Left lung (tissue), 4 donors: ENCODE measurements at regions not wholly inside any gene's neighbourhood (a gene's known extent, or its start where the extent isn't known, plus 50 kb on each side); places are given as distances from the start of the nearest gene placed in this dataset.
A peak's percentile ranks its signal among the peaks of the same experiment; 100 is the strongest.

Experiments
- ATAC-seq: fragments of 200-7000 bp; cut with Tn5 transposase; one replicate; pipeline ENCODE4 v1.9.1; 2020; ENCODE audit warnings: moderate library complexity
- DNase-seq, 4 donors: peaks; one replicate each; pipeline ENCODE4 v3.0.0-alpha.2; 2013 to 2020
- H3K27ac ChIP-seq, 2 donors: fragments of 200-600 bp; sonication (generic) in 1 of 2; one replicate each; pipeline versions ENCODE4 v1.5.0 to v1.8.0; 2020 to 2021
- H3K27me3 ChIP-seq, 2 donors: fragments of 200-600 bp; sonication (generic) in 1 of 2; one replicate each; pipeline versions ENCODE4 v1.5.0 to v1.8.0; 2020 to 2021
- H3K36me3 ChIP-seq, 2 donors: fragments of 200-600 bp; sonication (generic) in 1 of 2; one replicate each; pipeline versions ENCODE4 v1.5.0 to v1.8.0; 2020 to 2021
- H3K4me1 ChIP-seq, 2 donors: fragments of 200-600 bp; one replicate each; pipeline ENCODE4 v1.8.0; 2021
- H3K4me3 ChIP-seq, 2 donors: fragments of 200-600 bp; sonication (generic) in 1 of 2; one replicate each; pipeline versions ENCODE4 v1.5.0 to v1.8.0; 2020 to 2021; ENCODE audit warnings: mild to moderate bottlenecking in 1 of 2
- H3K9me3 ChIP-seq, 2 donors: fragments of 200-600 bp; sonication (generic) in 1 of 2; one replicate each; pipeline versions ENCODE4 v1.5.0 to v1.8.0; 2020 to 2021
- CTCF ChIP-seq, 2 donors: fragments of 200-600 bp; sonication (generic) in 1 of 2; IDR thresholded peaks; one replicate each; pipeline versions ENCODE4 v1.5.0 to v1.8.0; 2021; ENCODE audit warnings: antibody characterized with exemption in 2 of 2
- intact Hi-C, 2 donors: fragments of 100-400 bp; cut with DNase I; formaldehyde crosslinking; loops; one replicate each; pipeline versions ENCODE4 v1.11.2 to v1.14.2; 2022
- donor health status: DM: no; HTN: yes; CAD: no.
- donor health status: DM: no; HTN: no; CAD: no.

DNA sequence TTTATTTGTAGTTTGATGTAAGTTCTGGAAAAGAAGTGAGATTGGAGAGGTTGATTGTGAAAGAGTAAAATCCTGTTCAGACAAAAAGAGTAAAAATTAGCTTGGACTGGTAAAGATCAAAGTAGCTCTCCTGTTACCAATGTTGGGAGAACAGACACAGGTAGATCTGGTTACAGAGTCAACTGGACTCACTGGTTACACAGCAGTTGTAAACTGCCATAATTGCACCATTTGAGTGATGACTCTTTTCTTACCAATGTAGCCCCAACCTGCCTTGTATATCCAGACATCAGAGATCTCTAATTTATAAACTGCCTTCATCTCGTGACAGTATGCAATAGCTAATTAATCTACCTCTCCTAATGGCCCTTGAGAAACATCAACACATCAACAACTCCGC is 165.6 kb upstream of the PRSS16 start:
- no peaks in the 10 kb centered on the region for H3K9me3 ChIP-seq
- no peak for TF ChIP-seq CTCF (IDR thresholded peaks at IDR 0.05)
- no peak overlapping the region for H3K27ac ChIP-seq
- H3K36me3 ChIP-seq = no peaks in the 10 kb centered on the region
- DNase-seq (no peak), ATAC-seq (no peak)
- H3K27me3 ChIP-seq = peaks cover 6 to 35% of the 10 kb centered on the region in 2 donors
- peaks cover 0 to 6% of the 10 kb centered on the region in 2 donors for H3K4me1 ChIP-seq
- H3K4me3 ChIP-seq = no peak overlapping the region
- intact Hi-C loops = loop anchor here in 1 of 2 donors (5.0 kb wide), 1 partner anchor 475 kb away; no protein-coding TSS in a partner anchor

GRCh38 chr6:27088068-27088467 is 159.4 kb upstream of the PRSS16 start:
- H3K27me3 ChIP-seq = peaks cover 25 to 64% of the 10 kb centered on the region in 2 donors
- TF ChIP-seq CTCF (IDR thresholded peaks at IDR 0.05) = no peak
- H3K27ac ChIP-seq = no peak overlapping the region
- intact Hi-C loops = no loop called here
- H3K4me3 ChIP-seq = no peak overlapping the region
- H3K4me1 ChIP-seq = no peaks in the 10 kb centered on the region
- DNase-seq = no peak
- H3K9me3 ChIP-seq = no peaks in the 10 kb centered on the region
- ATAC-seq = no peak
- no peaks in the 10 kb centered on the region for H3K36me3 ChIP-seq

DNA sequence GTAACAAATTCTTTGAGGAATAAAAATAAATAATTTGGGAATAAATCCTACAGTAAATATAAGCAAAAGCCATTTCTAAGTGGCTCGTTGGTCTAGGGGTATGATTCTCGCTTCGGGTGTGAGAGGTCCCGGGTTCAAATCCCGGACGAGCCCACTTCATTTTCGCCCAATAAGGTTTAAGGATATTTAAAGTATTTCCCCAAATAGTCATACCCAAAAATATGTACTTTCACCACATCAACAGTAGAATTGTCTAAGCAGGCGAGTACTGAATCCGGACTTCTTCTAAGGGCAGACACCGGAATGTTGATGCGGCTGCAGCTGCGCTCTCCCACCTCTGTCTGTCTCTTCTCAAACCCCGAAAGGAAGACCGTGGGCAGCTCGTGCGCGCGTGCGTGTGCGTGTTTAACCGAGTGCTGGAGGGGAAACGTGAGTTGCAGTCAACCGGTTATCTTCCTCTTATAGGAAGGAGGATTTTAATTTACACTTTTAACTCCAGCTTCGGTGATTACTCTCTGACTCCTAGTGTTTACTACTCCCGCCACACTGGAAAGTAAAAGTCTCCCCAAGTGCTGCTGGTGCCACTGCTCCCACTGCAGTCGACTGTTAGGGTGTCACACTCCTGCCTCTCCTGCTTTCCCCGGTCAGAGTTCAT is 155.7 kb upstream of the PRSS16 start:
- H3K27me3 ChIP-seq = peaks cover 31 to 84% of the 10 kb centered on the region in 2 donors
- intact Hi-C loops = no loop called here

GRCh38 chr6:27092316-27092692 is 155.2 kb upstream of the PRSS16 start:
- no peak for ATAC-seq
- H3K36me3 ChIP-seq = no peaks in the 10 kb centered on the region
- H3K4me1 ChIP-seq = peaks cover 0 to 4% of the 10 kb centered on the region in 2 donors
- DNase-seq = peak in 1 of 4 donors; percentile 4
- no peak overlapping the region for H3K27ac ChIP-seq
- peaks cover 31 to 86% of the 10 kb centered on the region in 2 donors for H3K27me3 ChIP-seq
- H3K9me3 ChIP-seq = no peaks in the 10 kb centered on the region
- H3K4me3 ChIP-seq = no peak overlapping the region
- intact Hi-C loops = no loop called here
- no peak for TF ChIP-seq CTCF (IDR thresholded peaks at IDR 0.05)

More for the DNA sequence above, 155.7 kb upstream of the PRSS16 start:
- DNase-seq (peak in 2 of 4 donors; percentile 6 to 69), ATAC-seq (peak; percentile 44)
- H3K4me1 ChIP-seq = peaks cover 0 to 4% of the 10 kb centered on the region in 2 donors
- TF ChIP-seq CTCF (IDR thresholded peaks at IDR 0.05) = no peak
- H3K4me3 ChIP-seq = no peak overlapping the region
- H3K27ac ChIP-seq = no peak overlapping the region
- H3K36me3 ChIP-seq = no peaks in the 10 kb centered on the region
- H3K9me3 ChIP-seq = no peaks in the 10 kb centered on the region

DNA sequence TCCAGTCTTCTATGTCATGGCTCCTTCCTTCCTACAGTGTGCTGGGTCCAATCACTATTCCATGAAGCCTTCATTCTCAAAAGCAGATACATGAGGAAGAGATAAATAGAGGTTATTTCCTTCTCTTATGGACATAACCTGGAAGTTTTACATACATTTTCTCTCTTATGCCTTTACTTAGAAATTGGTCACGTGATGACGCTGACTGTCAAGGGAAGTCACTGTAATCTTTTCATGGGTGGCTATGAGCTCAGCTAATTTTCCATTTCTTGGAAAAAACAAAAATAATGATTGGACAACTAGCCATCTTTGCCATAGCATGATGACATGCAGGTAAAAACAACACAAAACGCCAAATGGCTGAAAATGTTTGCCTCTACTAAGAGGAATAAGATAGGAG is 151.6 kb upstream of the PRSS16 start:
- intact Hi-C loops = no loop called here
- Histone ChIP-seq H3K27ac (no peak overlapping the region), H3K27me3 (peaks cover 25 to 82% of the 10 kb centered on the region in 2 donors), H3K9me3 (no peaks in the 10 kb centered on the region), H3K36me3 (no peaks in the 10 kb centered on the region), H3K4me3 (no peak overlapping the region), H3K4me1 (peaks cover 0 to 4% of the 10 kb centered on the region in 2 donors)
- no peak for TF ChIP-seq CTCF (IDR thresholded peaks at IDR 0.05)
- ATAC-seq (no peak), DNase-seq (no peak)
